Stomach (tissue), 4 donors: ENCODE measurements at regions not wholly inside any gene's neighbourhood (a gene's known extent, or its start where the extent isn't known, plus 50 kb on each side); places are given as distances from the start of the nearest gene placed in this dataset.

Experiments
- CTCF ChIP-seq, 7 experiments: fragments of 450-650 bp in 4 of 7; fragments of 200-600 bp in 3 of 7; sonication (generic) in 3 of 7; IDR thresholded peaks; one replicate each; pipeline ENCODE4 v1.5.1; 2016 to 2019; ENCODE audit warnings: antibody characterized with exemption in 7 of 7, control low read depth in 2 of 7, mild to moderate bottlenecking in 1 of 7
- POLR2A ChIP-seq, 4 donors: fragments of 450-650 bp; IDR thresholded peaks; one replicate each; pipeline ENCODE4 v1.6.1; 2016; ENCODE audit warnings: antibody characterized with exemption in 4 of 4, control low read depth in 2 of 4, mild to moderate bottlenecking in 1 of 4, moderate library complexity in 1 of 4
- POLR2AphosphoS5 ChIP-seq, 3 donors: sonication (generic); formaldehyde crosslinking; IDR thresholded peaks; one replicate each; pipeline ENCODE4 v1.6.1; 2016; ENCODE audit warnings: antibody characterized with exemption in 3 of 3

- TF ChIP-seq CTCF (IDR thresholded peaks at IDR 0.05) (no peak), POLR2AphosphoS5 (IDR thresholded peaks at IDR 0.05) (no peak), POLR2A (IDR thresholded peaks at IDR 0.05) (no peak)
These were observed 539.5 kb downstream of the ZPLD1 start for GRCh38 chr3:102974333-102974732.
